LNCaP clone FGC (cell line): ENCODE measurements at regions not wholly inside any gene's neighbourhood (a gene's known extent, or its start where the extent isn't known, plus 50 kb on each side); places are given as distances from the start of the nearest gene placed in this dataset.
A peak's percentile ranks its signal among the peaks of the same experiment; 100 is the strongest.

Experiments used
- DNase-seq: peaks from one replicate; pipeline ENCODE4 v3.0.0-alpha.2; 2011; ENCODE audit warnings: low read depth
- H3K4me3 ChIP-seq: 2 replicates; pipeline ENCODE4 v1.5.1; 2011; ENCODE audit warnings: mild to moderate bottlenecking, low read depth, low read length, control low read depth
- TF ChIP-seq, protein P1 (sequence below): IDR thresholded peaks from 2 replicates; pipeline ENCODE4 v1.5.1; 2012; ENCODE audit warnings: mild to moderate bottlenecking; ENCODE audit not compliant: control insufficient read depth, insufficient read depth; ENCODE audit errors: extremely low read depth

DNA sequence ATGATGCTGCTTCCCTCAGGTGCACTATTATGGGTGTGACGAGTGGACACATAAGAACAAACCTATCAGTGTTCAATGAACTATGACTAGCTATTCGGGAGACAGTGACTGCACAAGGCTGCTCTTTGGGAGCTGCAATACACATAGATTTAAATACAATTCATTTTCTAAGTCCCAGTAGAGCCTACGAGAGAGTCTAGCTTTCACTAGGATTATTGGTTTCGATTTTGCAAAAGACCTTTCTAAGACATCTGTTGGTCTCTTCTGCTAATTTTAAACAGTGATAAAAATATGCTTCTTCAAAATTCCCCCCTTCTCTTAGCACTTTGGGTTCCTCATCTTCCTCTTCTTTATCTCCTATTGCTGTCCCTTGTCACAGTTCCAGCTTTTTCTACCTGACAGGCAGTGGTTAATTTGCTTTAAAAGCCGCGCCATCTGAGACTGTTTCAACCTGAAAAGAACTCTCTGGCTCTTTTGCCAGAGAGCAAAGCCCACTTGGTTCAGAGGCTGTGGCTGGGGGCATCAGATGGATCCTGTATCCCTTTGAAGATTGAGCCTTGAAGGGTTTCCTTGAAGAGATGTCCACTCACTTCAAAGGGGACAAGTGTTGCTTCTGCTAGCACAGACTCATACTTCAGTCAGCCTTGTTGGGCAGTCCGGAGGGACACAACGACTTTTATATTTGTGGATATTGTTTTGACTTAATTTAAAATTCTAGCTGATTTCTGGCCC lies 241.5 kb downstream of the MAN2A1 start:
- TF ChIP-seq, protein P1, sequence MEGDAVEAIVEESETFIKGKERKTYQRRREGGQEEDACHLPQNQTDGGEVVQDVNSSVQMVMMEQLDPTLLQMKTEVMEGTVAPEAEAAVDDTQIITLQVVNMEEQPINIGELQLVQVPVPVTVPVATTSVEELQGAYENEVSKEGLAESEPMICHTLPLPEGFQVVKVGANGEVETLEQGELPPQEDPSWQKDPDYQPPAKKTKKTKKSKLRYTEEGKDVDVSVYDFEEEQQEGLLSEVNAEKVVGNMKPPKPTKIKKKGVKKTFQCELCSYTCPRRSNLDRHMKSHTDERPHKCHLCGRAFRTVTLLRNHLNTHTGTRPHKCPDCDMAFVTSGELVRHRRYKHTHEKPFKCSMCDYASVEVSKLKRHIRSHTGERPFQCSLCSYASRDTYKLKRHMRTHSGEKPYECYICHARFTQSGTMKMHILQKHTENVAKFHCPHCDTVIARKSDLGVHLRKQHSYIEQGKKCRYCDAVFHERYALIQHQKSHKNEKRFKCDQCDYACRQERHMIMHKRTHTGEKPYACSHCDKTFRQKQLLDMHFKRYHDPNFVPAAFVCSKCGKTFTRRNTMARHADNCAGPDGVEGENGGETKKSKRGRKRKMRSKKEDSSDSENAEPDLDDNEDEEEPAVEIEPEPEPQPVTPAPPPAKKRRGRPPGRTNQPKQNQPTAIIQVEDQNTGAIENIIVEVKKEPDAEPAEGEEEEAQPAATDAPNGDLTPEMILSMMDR = no peak
- no peak overlapping the region for H3K4me3 ChIP-seq
- no peak for DNase-seq

DNA sequence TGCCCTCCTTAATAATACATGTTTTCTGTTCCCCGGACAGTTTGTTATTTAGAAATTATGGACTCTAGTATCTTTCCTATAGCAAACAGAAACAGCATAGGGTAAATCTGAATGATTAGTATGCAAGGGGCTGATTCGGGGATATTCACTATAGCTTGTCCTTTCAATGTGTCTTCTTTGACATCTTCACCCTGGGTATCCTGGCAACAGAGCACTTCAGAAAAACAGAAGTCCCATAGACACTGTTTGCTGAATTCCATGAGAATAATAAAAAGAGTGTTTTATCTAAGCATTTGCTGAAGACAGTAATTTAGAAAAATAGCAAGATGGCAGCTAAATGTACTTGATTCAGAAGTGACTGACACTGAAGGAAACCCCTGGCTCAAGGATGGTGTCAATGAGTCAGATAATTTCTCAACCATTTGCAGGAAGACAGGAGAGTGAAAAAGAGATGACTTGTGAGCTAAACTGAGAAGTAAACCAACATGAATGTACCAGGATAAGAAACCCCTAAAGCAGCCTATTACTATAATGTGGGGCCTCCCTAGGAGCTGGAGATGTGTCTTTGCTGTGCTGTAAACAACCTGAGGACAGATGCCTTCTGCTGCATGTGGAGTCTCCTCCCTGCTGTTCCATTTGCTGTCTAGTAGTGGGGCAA lies 246.2 kb downstream of the MAN2A1 start:
- no peak overlapping the region for H3K4me3 ChIP-seq
- no peak for DNase-seq
- TF ChIP-seq, protein P1 = no peak

DNA sequence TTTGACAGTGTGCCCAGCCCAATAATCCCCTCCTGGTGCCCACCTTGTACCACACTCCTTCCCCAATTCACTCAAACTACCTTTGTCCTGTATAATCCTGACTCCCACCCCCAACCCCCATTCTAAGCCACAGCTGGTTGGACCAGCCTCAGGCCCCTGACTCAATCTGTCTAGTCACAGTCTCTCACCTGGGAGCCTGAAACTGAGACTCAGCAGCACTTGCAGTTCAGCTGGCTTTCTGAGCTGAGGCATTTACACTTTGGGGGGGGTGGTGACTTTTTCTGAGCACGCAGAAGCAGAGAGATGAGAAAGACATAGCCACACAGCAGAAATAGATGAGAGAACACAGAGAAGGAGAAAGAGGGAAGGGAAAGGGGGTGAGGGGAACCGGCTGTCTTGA lies 247.3 kb downstream of the MAN2A1 start:
- no peak for DNase-seq
- H3K4me3 ChIP-seq = no peak overlapping the region
- TF ChIP-seq, protein P1 = no peak

DNA sequence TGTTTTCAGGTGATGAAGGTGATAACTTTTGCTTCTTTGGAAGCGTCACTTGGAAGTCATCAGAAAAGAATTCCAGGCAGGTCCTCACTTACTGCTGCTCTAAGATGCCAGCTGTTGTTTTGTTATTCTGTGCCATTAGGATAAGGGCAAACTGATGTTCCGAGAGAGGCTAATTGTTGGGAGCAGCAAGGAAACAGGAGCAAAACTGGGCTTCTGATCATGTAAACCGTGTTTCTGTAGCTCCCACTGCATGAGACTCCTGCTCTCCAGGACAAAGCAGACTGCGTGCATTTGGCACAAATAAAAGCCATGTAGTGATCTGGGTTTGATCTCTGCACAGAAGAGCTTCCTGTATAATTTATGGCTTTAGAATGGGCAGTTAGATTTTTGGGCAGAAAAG lies 248.2 kb downstream of the MAN2A1 start:
- TF ChIP-seq, protein P1 = no peak
- DNase-seq = no peak
- H3K4me3 ChIP-seq = no peak overlapping the region

DNA sequence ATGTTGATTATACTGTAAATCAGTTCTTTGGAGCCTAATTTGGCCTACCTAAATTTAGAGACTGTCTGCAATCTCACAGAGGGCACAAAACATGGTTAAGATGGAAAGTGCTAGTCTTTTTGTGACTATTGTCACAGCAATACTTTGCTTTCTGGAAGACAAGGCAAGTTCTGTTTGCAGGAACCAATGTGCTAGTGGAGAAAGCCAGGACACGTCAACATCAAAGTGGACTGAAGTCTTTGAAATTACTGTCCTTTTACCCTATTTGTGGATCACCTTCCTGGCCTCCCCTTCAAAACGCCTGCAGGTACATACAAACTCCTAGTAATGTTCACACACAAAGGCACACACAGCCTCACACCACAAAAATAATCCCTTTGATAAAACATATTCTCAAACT lies 248.7 kb downstream of the MAN2A1 start:
- H3K4me3 ChIP-seq = no peak overlapping the region
- TF ChIP-seq, protein P1 = no peak
- no peak for DNase-seq

DNA sequence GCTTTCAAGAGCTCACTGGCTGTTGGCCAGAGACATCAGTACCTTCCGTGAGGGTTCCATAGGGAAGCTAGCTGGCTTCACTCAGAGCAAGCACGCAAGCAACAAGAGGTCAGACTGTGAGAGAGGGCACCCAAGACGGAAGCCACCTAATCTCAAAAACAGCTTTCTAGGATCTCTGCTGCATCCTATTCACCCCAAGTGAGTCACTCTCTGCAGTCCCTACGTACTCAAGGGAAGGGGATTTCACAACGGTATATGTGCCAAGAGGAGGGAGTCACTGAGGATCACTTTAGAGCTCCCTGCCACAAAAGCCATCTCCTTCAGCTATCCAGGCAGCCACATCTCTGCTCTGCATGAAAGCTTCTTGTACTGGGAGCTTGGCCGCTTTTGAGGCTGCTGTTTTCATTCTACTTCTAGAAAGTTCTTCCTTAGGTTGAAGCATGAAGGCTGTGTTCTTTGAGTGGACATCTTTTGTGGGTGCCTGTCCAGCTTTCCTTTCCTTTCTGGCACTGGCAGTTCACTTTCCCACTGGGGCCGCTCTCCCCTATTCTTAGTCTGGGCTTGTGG lies 249.5 kb downstream of the MAN2A1 start:
- H3K4me3 ChIP-seq = no peak overlapping the region
- DNase-seq = no peak
- TF ChIP-seq, protein P1 = no peak

DNA sequence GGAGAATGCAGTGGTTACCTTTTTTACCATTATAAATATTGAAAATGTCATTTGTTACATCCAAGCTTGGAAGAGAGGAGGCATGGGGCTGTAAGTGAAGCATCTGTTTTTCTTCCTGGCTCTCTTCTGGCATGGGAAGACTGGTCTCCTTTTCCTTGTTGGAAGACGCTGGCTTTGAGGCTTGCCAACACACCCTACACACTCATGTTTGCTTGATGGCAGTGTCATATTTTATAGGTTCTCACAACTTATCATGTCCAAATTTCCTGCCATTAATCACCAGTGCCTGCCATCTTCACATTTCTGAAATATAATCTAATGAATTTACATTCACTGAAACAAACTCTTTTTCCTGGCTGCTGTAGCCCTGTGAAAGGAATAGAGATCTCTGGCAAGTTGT lies 252.9 kb downstream of the MAN2A1 start:
- H3K4me3 ChIP-seq = no peak overlapping the region
- TF ChIP-seq, protein P1 = no peak
- DNase-seq = peak; percentile 66
